GM23248 (cell line): ENCODE measurements at regions not wholly inside any gene's neighbourhood (a gene's known extent, or its start where the extent isn't known, plus 50 kb on each side); places are given as distances from the start of the nearest gene placed in this dataset.

Experiments used
- EZH2 ChIP-seq: fragments of 200-600 bp; sonication (generic); IDR thresholded peaks from 2 replicates; pipeline ENCODE4 v1.6.1; 2018; ENCODE audit warnings: antibody characterized with exemption, mild to moderate bottlenecking; ENCODE audit not compliant: insufficient read depth, poor library complexity, severe bottlenecking
- EZH2phosphoT487 ChIP-seq: fragments of 200-600 bp; sonication (generic); IDR thresholded peaks from 2 replicates; pipeline ENCODE4 v1.6.1; 2018; ENCODE audit warnings: antibody characterized with exemption, moderate library complexity, mild to moderate bottlenecking, low read depth; ENCODE audit not compliant: insufficient read depth

- no peak for TF ChIP-seq EZH2
- TF ChIP-seq EZH2phosphoT487: no peak
Measured at GRCh38 chr6:74134327-74134726, 438.3 kb downstream of the CD109 start.
